ENCODE measurements at regions not wholly inside any gene's neighbourhood (a gene's known extent, or its start where the extent isn't known, plus 50 kb on each side); places are given as distances from the start of the nearest gene placed in this dataset.
"Not testable (repeated sequence)": the region's sequence is repeated elsewhere in the genome, so short reads cannot be mapped to it uniquely, and the experiment has no call there.

DNA sequence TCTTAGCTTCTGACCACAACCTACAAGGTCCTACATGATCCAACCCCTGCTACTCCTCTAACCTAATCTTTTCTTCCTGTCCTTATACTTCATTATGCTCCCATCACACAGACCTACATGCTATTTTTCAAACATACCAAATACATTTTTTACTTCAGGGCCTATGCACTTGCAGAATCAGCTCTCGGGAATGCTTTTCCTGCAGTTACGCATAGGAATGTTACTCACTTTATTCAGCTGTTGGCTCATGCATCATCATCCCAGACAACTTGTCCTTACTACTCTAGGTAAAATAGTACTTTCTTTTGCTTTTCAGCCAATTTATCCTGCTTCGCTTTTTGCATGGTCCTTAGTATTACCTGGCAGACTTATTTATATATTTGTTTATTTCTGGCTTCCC, 105.6 kb downstream of the OXSM start:
- no peak for DNase-seq (ENCODE audit: low read depth)

DNA sequence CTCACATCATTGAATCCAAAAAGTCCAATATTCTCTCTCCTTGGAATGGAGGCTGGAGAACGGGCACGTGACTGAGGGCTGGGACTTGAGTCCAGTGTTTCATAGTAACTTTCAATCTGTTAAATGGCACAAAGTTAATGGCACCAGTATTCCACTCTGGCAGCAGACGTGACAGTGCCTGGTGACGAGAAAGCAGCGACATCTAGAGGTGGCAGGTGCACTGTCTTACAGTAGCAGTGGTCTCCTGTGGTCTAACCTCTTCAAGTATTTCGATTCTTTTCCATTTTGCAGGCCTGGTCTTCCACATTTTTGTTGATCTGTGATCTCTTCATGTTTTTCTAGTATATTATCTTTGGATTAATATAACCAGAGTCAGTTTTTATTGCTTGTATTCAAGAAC, 107.1 kb downstream of the OXSM start:
- no peak for DNase-seq (ENCODE audit: low read depth)

DNA sequence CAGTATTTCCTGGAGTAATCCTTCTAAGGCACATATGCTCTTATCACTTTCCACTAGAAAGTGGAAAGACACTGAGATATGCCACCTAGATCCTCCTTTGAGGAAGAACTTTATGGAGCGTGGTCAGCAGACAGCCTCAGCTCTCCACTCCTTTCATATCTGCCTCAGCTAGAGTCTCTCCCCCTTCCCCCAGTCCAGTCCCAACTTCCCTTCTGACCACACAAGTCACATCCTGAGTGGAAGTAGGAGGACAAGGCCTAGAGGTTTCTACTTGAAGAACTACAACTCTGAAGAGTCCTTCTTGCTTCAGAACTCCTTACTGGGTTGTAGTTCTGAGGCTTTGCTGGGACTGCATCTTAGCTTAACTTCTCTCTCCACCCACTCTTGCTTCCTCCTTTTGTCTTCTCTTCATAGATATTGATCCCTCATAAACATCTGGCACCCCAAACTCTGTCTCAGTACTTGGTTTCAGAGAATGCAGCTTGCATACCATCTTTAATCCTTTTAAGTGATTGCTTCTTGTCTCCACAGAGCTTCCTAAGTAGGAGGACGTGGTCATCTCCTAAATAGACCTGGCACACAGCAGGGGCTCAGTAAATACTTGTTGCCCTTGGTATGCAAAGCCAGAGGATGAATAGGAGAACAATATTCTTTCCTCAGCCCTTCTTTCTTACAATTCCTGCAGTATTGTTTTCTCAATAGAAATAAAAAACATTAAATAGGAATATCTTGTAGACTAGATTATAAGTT, 109.6 kb downstream of the OXSM start:
- no peak for DNase-seq (ENCODE audit: low read depth)

DNA sequence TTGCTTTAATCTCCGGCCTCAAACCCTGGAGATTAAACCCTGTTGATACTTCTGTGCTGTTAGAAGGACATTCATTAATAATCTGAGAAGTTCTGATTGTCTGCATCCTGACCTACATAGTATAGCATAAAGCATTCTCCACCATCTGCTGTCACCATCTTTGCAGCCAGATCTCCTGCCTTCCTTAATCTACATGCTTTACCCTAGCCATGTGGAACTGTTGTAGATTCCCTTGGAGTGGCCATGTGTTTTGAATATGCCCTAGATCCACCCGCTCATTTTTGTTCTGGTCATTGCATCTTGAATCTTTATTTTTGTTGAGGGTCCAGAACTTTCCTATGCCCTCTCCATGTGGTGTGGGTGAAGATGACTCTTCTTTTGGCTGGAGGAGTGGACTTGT, 110.3 kb downstream of the OXSM start:
- DNase-seq (ENCODE audit: low read depth): no peak

DNA sequence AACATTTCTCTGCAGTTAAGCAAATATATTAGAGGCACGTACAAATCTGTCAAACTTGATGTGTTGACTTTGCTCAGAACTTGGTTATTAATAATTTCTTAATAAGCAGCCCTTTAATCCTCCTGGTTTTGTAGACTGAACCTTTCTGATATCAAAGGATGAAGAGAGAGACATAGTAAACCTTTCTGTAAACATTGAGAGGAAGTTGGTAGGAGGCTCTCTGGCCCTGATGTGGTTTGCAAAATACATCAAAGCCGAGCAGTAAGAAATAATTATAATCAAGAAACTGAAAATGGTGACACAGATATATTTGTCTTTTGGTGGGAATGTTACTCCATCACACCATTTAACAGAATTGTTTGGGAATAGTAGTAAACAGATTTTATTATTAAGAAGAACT, 111.9 kb downstream of the OXSM start:
- DNase-seq (ENCODE audit: low read depth): no peak

DNA sequence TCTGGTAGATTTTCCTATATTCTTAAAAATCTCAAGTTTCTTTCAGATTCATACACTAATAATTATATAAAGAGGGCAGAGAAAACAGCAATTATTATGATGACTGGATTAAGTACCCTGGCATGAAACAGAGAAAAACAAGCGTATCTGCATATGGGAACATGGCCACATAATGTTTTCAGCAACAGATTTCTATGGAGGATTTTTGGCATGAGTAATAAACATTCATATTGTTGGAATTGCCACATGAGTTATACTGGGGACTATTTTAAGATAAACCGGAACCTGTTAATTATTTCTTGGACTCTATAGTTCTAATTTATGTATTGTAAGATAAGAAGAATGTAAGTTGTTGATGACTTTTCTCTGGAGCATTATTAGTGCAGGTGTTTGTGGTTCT, 112.7 kb downstream of the OXSM start:
- DNase-seq (ENCODE audit: low read depth): no peak

DNA sequence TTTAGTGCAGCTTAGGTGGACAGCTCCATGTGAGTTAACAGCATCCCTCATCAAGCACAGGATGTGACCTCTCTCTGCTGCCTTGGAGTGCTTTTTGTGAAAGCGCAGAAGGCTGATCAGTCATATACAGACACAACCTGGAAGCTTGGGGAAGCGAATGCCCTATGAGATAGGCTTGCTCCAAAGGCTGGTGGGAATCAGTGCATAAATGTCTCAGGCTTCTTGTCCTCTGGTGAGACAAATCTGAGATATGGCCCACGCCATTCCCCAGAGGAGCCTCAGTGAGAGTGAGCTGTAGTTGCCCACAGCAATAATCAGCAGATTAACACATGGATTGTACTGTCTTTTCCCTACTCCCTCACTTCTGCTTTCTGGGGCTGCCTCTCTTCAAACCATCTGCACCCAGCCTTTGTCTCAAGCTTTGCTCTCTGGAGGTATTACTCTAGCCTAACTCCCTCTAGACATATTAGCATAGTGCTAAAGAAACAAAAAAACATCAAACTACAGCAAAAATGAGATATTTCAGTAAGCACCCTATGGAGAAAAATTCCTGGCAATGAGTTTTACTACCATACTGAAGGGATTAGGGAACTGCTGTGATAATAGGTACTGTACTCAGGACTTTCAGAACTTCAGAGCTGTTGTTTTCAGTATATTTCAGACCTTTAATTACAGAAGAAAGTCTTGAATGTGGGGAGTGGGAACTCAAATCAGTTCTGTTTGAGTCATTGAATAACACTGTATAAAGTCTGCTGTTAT, 113.7 kb downstream of the OXSM start:
- DNase-seq (ENCODE audit: low read depth): no peak

DNA sequence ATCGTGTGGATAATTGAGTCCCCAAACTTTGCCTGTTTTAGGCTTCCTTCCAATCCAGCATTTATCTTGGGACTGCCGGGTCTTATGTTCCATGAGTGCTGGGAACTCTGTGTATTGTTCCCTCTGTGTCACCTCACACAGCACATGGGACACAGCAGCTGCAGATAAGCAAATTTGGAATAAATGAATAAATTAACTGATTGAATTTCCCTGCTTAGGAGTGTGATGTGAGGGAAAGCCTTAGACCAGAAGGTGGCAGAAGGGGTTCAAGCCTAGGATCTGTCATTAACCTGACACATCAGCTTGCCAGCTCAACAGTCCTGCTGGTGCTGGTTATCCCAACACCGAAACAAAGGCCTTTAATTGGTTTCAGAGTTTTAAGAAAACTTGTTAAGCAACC, 114.3 kb downstream of the OXSM start:
- no peak for DNase-seq (ENCODE audit: low read depth)

DNA sequence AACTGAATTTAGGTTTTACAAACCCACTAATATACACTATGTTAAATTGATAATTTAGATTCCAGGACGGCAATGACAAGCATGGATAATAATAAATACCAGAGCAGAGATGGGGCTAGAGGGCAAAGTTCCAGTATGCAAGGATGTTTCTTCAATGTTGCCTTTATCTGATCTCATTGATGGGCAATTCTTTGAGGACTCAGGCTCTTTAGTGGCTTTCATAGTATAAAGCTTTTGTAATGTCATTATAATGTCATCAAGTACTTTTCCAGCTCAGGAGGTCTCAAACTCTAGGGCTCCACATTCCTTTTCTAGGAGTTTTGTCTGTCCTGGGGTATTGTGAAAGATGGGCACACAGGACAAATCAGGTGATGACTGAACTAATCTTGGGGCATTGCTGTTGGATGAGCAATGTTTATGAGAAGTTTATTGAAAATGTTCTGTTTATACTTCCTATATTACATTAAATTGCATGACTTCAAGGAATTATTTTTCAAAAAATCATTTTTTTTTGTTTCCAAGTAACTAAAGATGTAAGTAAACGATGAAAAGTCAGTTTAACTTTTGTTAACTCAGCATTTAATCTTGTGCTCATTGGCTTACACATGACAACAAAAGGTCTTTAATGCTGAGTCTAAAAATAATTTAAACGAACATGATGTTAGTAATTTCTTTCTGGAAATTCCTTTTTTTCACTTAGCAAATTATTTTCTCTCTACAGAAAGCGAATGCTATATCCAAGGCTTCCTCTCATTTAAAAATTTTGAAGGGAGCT, 116.4 kb downstream of the OXSM start:
- DNase-seq (ENCODE audit: low read depth): no peak

DNA sequence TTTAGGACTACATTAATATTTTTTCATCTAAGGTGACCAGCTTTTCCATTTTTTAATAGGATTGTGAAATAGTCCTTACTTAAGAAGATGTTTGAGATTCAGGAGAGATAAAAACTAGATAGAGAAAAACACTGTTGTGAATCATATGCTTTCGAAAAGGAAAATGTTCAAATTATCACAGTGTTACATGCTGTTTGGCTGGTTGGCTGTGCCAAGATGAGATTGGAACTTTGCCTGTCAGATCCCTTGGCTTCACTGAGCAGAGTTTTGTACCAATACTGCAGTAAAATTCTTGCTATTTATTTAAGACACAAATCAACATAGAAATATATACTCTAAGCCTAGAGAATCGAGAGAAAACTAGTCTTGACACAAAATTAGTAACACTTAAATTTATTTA, 117.2 kb downstream of the OXSM start:
- DNase-seq (ENCODE audit: low read depth): no peak

DNA sequence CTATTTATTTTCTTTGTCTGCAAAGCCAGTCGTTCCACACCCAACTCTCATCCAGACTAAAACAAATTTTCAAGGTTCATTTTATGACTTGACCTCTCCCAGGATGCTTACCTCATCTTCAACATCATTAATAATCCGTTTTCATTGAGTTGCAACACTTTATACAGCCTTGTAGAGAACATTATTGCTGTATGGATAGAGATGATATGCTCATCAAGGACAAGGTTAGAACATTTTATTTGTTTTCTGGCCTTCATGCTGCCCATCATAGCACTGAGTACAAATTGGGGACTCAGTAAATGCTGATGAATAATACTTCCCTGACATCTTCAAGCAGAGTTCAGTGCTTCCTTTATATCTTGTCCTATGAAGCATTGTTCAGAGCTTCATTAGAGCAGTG, 120.2 kb downstream of the OXSM start:
- DNase-seq (ENCODE audit: low read depth): no peak

DNA sequence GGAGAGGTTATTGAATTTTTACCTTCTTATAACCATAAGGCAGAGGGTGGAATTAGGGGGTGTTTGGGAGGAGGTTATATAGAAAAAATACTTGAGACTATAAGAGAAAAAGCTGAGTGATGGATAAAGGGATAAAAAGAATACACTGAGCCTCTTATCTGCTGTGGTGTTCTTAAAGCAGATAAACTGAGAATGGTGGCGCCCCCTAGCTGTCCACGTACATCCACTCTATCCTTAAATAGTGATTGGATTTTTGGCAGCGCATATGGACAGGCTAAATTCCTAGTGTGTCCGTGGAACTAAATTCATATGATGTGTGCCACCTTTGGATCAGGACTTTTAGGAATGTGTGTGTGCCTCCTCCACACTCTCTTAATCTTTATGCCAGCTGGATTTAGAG, 121.1 kb downstream of the OXSM start:
- no peak for DNase-seq (ENCODE audit: low read depth)

DNA sequence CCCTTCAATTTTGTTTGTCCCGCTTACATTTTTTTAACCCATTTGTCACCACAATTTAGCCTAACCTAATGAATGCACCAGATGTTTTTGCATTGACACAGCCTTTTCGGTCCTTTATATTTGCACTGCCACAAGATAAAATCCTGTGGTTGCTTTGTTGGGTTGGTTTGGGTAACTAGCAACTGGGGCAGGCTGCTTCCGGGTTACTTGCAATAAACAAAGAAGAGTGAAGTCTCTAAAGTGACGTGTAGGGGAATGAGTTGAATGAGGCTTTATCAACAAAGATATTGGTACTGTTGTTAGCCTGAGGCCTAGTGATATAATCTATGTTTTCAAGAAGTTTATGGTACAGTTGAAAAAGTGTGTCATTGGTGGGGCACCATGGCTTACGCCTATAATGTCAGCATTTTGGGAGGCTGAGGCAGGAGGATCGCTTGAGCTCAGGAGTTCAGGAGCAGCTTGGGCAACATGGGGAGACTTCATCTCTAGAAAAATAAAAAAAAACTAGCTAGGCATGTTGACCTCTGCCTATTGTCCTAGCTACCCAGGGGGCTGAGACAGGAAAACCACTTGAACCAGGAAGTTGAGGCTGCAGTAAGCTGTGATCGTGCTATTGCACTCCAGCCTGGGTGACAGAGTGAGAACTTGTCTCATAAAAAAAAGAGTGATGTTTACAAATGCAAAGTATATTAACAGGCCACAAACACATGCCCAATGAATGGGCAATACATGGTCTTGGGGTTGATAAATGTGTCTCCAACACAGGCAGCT, 121.8 kb downstream of the OXSM start:
- DNase-seq (ENCODE audit: low read depth): no peak

DNA sequence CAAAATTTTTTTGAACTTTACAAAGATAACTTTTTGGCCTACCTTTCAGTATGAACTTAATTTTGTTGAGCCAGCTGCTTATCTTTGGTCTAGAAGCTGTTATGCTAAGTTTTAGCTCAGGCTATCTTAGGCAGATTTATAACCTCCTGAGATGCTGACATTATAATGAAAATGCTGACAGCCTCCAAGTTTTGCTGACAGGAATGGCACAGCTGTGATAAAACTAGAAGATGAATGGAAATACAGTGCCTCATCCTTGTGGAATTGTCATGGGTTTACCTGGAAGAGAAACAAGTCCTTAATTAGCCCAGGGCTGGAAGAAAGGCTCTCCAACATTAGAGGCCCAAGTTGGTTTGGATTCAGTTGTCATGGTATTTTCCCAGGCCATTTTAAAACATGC, 123.3 kb downstream of the OXSM start:
- no peak for DNase-seq (ENCODE audit: low read depth)

DNA sequence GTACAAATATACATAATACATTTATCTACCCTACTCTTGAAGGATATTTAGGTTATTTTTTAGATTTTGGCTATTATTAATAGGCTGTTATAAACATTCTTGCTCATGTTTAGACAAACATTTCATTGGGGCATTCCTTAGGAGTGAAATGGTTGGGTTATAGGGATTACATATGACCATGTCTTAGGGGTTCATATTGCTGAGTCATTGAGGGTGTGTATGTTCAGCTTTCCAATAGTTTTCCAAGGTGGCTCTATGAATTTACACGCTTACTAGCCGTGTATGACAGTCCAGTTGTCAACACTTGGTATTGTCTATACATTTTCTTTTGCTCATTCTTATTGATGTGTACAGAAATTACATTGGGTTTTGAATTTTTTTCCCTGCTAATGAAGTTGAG, 125.8 kb downstream of the OXSM start:
- DNase-seq (ENCODE audit: low read depth): no peak

DNA sequence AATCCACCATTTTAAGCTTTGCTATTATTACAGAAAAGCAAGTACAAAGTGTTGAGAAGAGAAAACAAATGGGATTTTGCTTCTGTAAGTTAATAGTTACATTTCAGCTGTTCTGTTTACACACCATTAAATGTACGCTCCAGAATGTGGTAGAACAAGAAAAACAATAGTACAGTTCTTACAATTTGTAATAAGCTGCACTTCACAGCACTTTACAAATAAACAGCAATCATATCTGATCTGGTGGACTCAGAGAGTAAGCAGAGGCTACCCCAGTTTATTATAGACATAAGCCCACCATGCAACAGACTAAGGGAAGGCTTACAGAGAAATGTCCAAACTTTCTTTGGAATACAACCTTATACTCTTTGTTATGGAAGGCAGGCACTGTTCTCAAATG, 126.4 kb downstream of the OXSM start:
- DNase-seq (ENCODE audit: low read depth): no peak

DNA sequence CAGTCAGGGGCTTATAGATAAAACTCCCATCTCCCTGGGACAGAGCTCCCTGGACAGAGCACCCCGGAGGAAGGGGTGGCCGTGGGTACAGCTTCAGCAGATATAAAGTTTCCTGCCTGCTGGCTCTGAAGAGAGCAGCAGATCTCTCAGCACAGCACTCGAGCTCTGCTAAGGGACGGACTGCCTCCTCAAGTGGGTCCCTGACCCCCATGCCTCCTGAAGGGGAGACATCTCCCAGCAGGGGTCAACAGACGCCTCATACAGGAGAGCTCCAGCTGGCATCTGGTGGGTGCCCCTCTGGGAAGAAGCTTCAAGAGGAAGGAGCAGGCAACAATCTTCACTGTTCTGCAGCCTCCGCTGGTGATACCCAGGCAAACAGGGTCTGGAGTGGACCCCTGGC, 142.1 kb downstream of the OXSM start:
- not testable (repeated sequence) for DNase-seq (ENCODE audit: low read depth)

DNA sequence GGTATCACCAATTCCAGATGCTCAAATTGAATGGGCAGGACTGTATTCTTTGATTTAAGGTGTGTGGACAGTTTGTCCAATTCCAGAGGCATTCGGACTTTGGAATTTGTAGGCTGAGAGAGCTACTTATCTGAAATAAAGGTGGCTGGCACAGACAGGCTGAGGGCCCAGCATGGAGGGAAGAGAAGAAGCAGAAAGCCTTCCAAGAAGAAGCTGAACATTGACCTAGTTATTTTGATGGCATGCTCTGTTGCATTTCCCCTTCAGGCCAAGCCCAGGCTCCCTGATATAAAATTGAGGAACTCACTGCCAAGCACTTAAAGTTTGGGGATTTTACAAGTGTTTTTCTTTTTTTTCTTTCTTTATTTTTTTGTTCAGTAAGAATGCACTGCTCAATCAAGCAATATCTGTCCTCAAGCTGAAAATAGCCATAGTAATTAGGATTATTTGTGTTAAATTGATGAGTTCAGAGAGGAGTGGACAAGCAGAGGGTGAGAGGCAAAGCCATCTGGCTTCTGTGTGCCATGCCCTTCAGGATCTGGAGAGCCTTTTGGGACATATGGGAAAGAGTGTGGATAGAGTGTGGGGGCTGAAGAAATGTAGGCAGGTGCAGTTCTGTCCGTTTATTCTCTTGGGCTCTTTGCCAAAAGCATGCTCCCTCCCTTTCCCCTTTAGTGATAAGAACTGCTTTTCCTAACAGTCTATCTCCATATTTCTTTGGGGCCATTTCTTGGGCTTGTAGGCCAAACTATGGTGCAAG, 148.9 kb downstream of the OXSM start:
- DNase-seq (ENCODE audit: low read depth): no peak

DNA sequence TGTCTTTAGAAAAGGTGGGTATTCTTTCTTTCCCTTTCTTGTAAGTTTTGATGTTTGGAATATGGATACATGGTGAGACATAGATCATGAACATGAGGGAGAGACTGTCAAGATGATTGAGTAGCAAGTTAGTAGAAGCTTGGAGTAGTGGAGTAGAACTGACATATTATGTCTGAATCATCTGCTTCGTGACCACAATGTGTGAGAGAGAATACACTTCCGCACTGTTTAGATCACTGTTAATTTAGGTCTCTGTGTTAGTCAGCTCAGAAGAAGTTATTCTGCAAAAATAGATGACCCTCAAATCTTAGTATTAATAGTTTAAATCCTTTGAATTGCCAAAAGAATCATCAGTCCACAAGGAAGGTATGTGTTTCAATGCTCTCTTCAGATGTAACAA, 151.0 kb downstream of the OXSM start:
- no peak for DNase-seq (ENCODE audit: low read depth)

DNA sequence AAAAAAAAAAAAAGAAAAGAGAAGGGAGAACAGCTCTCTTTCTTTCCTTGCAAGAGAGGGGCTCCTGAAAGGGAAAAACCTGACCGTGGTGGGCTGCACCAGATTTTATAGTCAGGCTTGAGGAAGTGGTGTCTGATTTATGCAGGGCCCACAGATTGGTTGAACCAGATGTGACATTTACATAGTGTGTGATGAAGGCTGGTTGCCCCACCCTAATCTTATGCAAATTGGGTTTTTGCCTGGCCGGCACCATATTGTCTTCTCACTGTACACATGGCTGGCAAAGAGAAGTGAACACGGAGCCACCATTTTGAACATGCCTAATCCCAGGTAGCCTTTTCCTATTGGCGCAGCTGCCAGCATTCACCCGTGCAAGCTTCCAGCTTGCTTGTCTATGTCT, 154.4 kb downstream of the OXSM start:
- no peak for DNase-seq (ENCODE audit: low read depth)

DNA sequence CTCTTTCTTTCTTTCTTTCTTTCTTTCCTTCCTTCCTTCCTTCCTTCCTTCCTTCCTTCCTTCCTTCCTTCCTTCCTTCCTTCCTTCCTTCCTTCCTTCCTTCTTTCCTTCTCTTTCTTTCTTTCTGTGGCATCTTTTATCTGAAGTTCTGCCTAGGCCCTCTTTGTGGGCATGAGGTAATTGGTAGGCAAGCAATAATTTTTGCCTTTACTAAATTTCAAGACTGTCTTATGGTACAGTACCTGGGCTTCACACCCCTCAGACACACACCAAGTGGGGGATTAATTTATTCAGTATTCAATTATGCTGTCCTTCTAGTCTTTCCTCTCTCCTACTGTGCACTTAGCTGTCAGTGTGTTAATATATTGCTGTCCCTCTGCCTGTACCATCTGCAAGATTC, 155.5 kb downstream of the OXSM start:
- no peak for DNase-seq (ENCODE audit: low read depth)

DNA sequence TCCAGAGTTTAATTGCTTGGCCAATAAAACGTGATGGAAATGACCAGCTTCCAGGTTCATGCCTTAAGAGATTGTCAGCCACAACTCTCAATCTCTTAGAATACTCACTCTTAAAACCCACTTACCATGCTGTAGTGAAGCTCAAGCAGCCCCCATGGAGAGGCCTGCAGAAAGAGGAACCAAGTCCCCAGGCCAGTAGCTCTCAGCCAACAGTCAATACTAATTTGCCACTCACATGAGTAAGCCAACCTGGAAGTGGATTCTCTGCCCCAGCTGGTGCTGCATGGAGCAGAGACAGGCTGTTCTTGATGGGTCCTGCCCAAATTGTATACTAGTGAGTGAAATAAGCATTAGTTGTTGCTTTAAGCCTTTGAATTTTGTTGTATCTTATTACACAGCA, 155.9 kb downstream of the OXSM start:
- no peak for DNase-seq (ENCODE audit: low read depth)

All from GM04504 (cell line).